SU-DHL-6 (cell line): ENCODE measurements at regions not wholly inside any gene's neighbourhood (a gene's known extent, or its start where the extent isn't known, plus 50 kb on each side); places are given as distances from the start of the nearest gene placed in this dataset.

Experiments
- H2AFZ ChIP-seq: fragments of 200-600 bp; sonication (generic); 2 replicates; pipeline ENCODE4 v1.6.1; 2014; ENCODE audit warnings: low read depth, mild to moderate bottlenecking, moderate library complexity, mixed read lengths, antibody characterized with exemption, low read length; ENCODE audit not compliant: severe bottlenecking
- H3F3A ChIP-seq: fragments of 200-600 bp; shearing (Covaris generic); 2 replicates; pipeline ENCODE4 v1.6.0; 2016; ENCODE audit warnings: antibody characterized with exemption, mild to moderate bottlenecking; ENCODE audit not compliant: insufficient read depth
- H3K27ac ChIP-seq: fragments of 200-600 bp; sonication (generic); 2 replicates; pipeline ENCODE4 v1.5.1; 2016; ENCODE audit warnings: low read depth, mild to moderate bottlenecking, low read length, moderate library complexity, mixed read lengths
- H3K27me3 ChIP-seq: fragments of 200-600 bp; sonication (generic), shearing (Covaris generic); 2 replicates; pipeline ENCODE4 v1.6.0; 2014; ENCODE audit warnings: mild to moderate bottlenecking, low read length
- H3K36me3 ChIP-seq: fragments of 200-600 bp; sonication (generic); 2 replicates; pipeline ENCODE4 v1.6.1; 2014; ENCODE audit warnings: mild to moderate bottlenecking, low read length, mixed read lengths
- H3K4me2 ChIP-seq: fragments of 300-600, 200-600 bp; shearing (Covaris generic), sonication (generic); 2 replicates; pipeline ENCODE4 v1.6.0; 2014; ENCODE audit warnings: low read length, low read depth, mild to moderate bottlenecking; ENCODE audit not compliant: poor library complexity, severe bottlenecking
- H3K4me3 ChIP-seq: fragments of 200-600 bp; sonication (generic); 2 replicates; pipeline ENCODE4 v1.5.1; 2014; ENCODE audit warnings: antibody characterized with exemption, low read length, mild to moderate bottlenecking, mixed read lengths; ENCODE audit not compliant: insufficient read depth, poor library complexity, severe bottlenecking
- H3K79me2 ChIP-seq: fragments of 200-600 bp; sonication (generic); 2 replicates; pipeline ENCODE4 v1.6.1; 2014; ENCODE audit warnings: mild to moderate bottlenecking, low read length, moderate library complexity; ENCODE audit not compliant: insufficient read depth
- H3K9ac ChIP-seq: fragments of 200-600 bp; sonication (generic); 2 replicates; pipeline ENCODE4 v1.7.0; 2014; ENCODE audit warnings: mild to moderate bottlenecking, low read length
- H3K9me2 ChIP-seq: fragments of 200-600 bp; sonication (generic); replicated peaks from 2 replicates; pipeline ENCODE4 v1.6.1; 2014; ENCODE audit warnings: low read length; ENCODE audit not compliant: insufficient read depth
- H3K9me3 ChIP-seq: fragments of 200-600 bp; sonication (generic); 2 replicates; pipeline ENCODE4 v1.6.1; 2014; ENCODE audit warnings: low read length, mixed read lengths; ENCODE audit not compliant: insufficient read depth
- H4K20me1 ChIP-seq: fragments of 200-600 bp; sonication (generic); 2 replicates; pipeline ENCODE4 v1.6.1; 2014; ENCODE audit warnings: low read depth, mild to moderate bottlenecking, antibody characterized with exemption, low read length, moderate library complexity, mixed read lengths
- EZH2phosphoT487 ChIP-seq: fragments of 200-600 bp; sonication (generic), shearing (Covaris generic); conservative IDR thresholded peaks from 2 replicates; pipeline ENCODE4 v1.6.1; 2018; ENCODE audit warnings: mild to moderate bottlenecking, antibody characterized with exemption, low read length, moderate library complexity, mixed read lengths
- TF ChIP-seq, protein P1 (sequence below): fragments of 200-600 bp; sonication (generic); IDR thresholded peaks from one replicate; pipeline ENCODE4 v1.5.1; 2017; ENCODE audit warnings: antibody characterized with exemption, mild to moderate bottlenecking, low read length, moderate library complexity; ENCODE audit not compliant: insufficient read depth, poor library complexity, severe bottlenecking

DNA sequence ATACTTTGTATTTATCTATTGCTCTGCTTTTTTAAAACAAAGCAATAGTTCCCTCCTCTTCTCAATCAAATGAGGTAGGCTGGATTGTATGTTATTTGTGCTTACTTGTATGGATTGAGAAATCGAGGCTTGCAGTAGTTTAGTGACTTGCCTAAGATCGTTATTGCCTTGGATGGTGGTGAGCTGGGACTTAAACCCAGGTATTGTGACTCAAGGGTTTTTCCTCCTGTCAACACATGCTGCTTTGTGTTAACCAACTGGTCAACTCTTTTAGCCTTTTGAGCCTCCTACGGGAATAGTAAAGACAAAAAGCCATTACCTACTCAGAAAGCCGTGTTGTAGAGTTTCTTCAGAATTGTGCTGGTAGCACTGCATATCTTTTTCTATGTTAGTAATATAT, 95.2 kb upstream of the THUMPD2 start:
- Histone ChIP-seq H3K27ac (no peak overlapping the region), H3K9me2 (no peaks in the 10 kb centered on the region), H3K79me2 (no peaks in the 10 kb centered on the region), H3K4me2 (no peak overlapping the region), H3K4me3 (no peak overlapping the region), H3K9ac (no peak overlapping the region), H3K36me3 (no peaks in the 10 kb centered on the region), H3K9me3 (no peaks in the 10 kb centered on the region), H2AFZ (no peak overlapping the region), H4K20me1 (no peaks in the 10 kb centered on the region), H3F3A (no peaks in the 10 kb centered on the region), H3K27me3 (no peaks in the 10 kb centered on the region)
- TF ChIP-seq, protein P1, sequence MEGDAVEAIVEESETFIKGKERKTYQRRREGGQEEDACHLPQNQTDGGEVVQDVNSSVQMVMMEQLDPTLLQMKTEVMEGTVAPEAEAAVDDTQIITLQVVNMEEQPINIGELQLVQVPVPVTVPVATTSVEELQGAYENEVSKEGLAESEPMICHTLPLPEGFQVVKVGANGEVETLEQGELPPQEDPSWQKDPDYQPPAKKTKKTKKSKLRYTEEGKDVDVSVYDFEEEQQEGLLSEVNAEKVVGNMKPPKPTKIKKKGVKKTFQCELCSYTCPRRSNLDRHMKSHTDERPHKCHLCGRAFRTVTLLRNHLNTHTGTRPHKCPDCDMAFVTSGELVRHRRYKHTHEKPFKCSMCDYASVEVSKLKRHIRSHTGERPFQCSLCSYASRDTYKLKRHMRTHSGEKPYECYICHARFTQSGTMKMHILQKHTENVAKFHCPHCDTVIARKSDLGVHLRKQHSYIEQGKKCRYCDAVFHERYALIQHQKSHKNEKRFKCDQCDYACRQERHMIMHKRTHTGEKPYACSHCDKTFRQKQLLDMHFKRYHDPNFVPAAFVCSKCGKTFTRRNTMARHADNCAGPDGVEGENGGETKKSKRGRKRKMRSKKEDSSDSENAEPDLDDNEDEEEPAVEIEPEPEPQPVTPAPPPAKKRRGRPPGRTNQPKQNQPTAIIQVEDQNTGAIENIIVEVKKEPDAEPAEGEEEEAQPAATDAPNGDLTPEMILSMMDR, result no peak
- TF ChIP-seq EZH2phosphoT487, result no peak

DNA sequence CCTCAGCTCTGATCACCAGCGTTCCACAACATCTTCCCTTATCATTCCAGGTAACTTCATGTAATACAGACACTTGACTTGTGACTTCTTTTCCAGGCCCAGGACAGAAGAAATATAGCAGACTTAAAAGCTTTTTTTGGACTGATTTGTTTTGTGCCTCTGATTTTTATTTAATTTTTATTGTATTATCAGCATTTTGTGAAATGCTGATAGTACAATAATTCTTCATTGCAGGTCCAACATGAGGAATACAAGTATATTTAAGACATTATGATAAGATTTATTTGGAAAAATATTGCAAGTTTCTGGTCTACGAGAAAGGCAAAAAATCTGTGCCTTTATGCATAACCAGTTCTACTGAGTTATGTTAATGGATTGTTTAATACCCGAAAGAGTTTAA, 94.5 kb upstream of the THUMPD2 start:
- no peaks in the 10 kb centered on the region for H3K79me2 ChIP-seq
- no peaks in the 10 kb centered on the region for H3K9me3 ChIP-seq
- no peak overlapping the region for H3K4me2 ChIP-seq
- H3K36me3 ChIP-seq, result no peaks in the 10 kb centered on the region
- H2AFZ ChIP-seq, result no peak overlapping the region
- no peaks in the 10 kb centered on the region for H3K27me3 ChIP-seq
- H3K27ac ChIP-seq, result no peak overlapping the region
- H3F3A ChIP-seq, result no peaks in the 10 kb centered on the region
- H3K9ac ChIP-seq, result no peak overlapping the region
- H4K20me1 ChIP-seq, result no peaks in the 10 kb centered on the region
- TF ChIP-seq, protein P1, result no peak
- no peak for TF ChIP-seq EZH2phosphoT487
- no peak overlapping the region for H3K4me3 ChIP-seq
- no peaks in the 10 kb centered on the region for H3K9me2 ChIP-seq

DNA sequence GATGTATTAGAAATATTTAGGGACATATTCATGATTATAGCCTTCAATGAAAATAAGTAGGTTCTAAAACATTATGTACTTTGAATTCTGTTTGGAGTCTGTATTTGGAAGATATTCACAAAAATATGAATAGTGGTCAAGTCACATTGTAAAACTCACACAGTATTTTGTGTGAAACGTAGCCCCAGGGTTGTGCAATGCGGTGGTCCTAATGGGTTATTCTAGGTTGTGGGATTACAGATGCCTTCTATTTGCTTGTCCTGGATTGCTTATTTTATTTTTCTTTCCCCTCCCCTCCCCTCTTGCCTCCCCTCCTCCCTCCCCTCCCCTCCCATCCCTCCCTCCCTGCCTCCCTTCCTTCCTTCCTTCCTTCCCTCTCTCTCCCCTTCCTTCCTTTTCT, 93.7 kb upstream of the THUMPD2 start:
- no peak for TF ChIP-seq EZH2phosphoT487
- TF ChIP-seq, protein P1, result no peak
- Histone ChIP-seq H4K20me1 (no peaks in the 10 kb centered on the region), H3K9me3 (no peaks in the 10 kb centered on the region), H3K4me3 (no peak overlapping the region), H3K79me2 (no peaks in the 10 kb centered on the region), H3K4me2 (no peak overlapping the region), H3F3A (no peaks in the 10 kb centered on the region), H3K27me3 (no peaks in the 10 kb centered on the region), H3K27ac (no peak overlapping the region), H3K9me2 (no peaks in the 10 kb centered on the region), H3K36me3 (no peaks in the 10 kb centered on the region), H3K9ac (no peak overlapping the region), H2AFZ (no peak overlapping the region)

DNA sequence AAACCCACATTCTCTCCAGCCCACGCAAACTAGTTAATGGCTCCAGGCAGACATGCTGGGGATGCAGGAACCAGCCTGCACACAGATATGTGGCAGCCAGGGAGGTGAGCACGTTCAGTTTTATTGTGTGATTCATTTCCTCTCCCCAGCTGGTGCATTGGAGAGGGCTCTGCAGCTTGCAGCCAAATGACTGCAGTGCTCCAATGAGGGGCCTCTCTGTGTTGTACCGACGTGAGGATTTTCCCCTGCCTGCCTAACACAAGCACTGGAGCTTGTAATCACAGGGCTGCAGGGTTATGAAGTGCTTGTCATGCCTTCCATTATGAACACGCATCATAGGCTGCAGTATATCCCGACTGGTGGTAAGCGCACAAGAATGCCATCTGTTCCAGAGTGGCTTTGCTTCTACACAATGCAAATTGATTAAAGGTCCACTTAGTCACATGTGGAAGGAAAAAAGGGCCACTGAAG, 92.3 kb upstream of the THUMPD2 start:
- no peaks in the 10 kb centered on the region for H3K9me3 ChIP-seq
- no peaks in the 10 kb centered on the region for H3K36me3 ChIP-seq
- no peak overlapping the region for H3K9ac ChIP-seq
- H3K4me3 ChIP-seq, result no peak overlapping the region
- H3K27ac ChIP-seq, result no peak overlapping the region
- H4K20me1 ChIP-seq, result no peaks in the 10 kb centered on the region
- H3F3A ChIP-seq, result no peaks in the 10 kb centered on the region
- H3K79me2 ChIP-seq, result no peaks in the 10 kb centered on the region
- H3K9me2 ChIP-seq, result no peaks in the 10 kb centered on the region
- H2AFZ ChIP-seq, result no peak overlapping the region
- no peak for TF ChIP-seq EZH2phosphoT487
- TF ChIP-seq, protein P1, result no peak
- H3K4me2 ChIP-seq, result no peak overlapping the region
- H3K27me3 ChIP-seq, result no peaks in the 10 kb centered on the region
